K562 (cell line): ENCODE measurements at regions not wholly inside any gene's neighbourhood (a gene's known extent, or its start where the extent isn't known, plus 50 kb on each side); places are given as distances from the start of the nearest gene placed in this dataset.

Experiments used
- ATAC-seq: fragments of 200-7000 bp; cut with Tn5 transposase; 3 replicates; pipeline ENCODE4 v1.9.1; 2020; ENCODE audit warnings: moderate library complexity
- BruUV-seq: library from RNA; stranded (reverse); fragments of 400-500 nt; replicated peaks from 2 replicates; lab custom pipeline; 2021; lab: Mats Ljungman, UMichigan
- CTCF ChIA-PET: fragments of 300-600 bp; formaldehyde crosslinking; extraction: SDS; loops from one replicate; lab custom pipeline; 2021; ENCODE audit warnings: low intra/inter-chr PET ratio; lab: Yijun Ruan, JAX
- POLR2A ChIA-PET: fragments of 300-600, 350-650 bp; sonication (Branson Sonifier 250); formaldehyde crosslinking; extraction: SDS; loops from one replicate; lab custom pipeline; 2021; ENCODE audit warnings: antibody characterized with exemption, inconsistent platforms; lab: Yijun Ruan, JAX
- DNase-seq, 4 experiments: peaks; one replicate each; pipeline versions ENCODE4 v3.0.0 to v3.0.0-alpha.2; 2011 to 2018; ENCODE audit warnings: low spot score in 3 of 4, mixed read lengths in 3 of 4; ENCODE audit errors: extremely low read depth in 1 of 4
- FAIRE-seq: peaks from 2 replicates; lab custom pipeline; 2011; peaks lifted over from hg19 to GRCh38; lab: Jason Lieb, UNC
- H2AFZ ChIP-seq: 2 replicates; pipeline ENCODE4 v1.6.0; 2011; ENCODE audit warnings: low read depth, low read length, control low read depth, inconsistent platforms
- H3K27ac ChIP-seq: fragments of 200-600 bp; 3 replicates; pipeline ENCODE4 v1.8.0; 2011; ENCODE audit warnings: low read depth, mild to moderate bottlenecking, control low read depth, inconsistent platforms, low read length, moderate library complexity, mixed read lengths; ENCODE audit errors: extremely low read depth
- H3K27me3 ChIP-seq, 2 experiments: fragments of 300-600 bp in 1 of 2; 2 replicates in 1 of 2; 3 replicates in 1 of 2; pipeline versions ENCODE4 v1.6.0 to v1.8.0; 2011; ENCODE audit warnings: inconsistent platforms in 2 of 2, low read length in 2 of 2, mild to moderate bottlenecking in 1 of 2, mixed read lengths in 1 of 2, moderate library complexity in 1 of 2; ENCODE audit not compliant: control insufficient read depth in 2 of 2, insufficient read depth in 2 of 2
- H3K36me3 ChIP-seq: fragments of 300-600 bp; 3 replicates; pipeline ENCODE4 v1.8.0; 2011; ENCODE audit warnings: mild to moderate bottlenecking, low read length, inconsistent platforms; ENCODE audit not compliant: control insufficient read depth, insufficient read depth
- H3K4me1 ChIP-seq, 2 experiments: fragments of 200-600 bp in 1 of 2; replicated peaks in 1 of 2; 2 replicates in 1 of 2; 3 replicates in 1 of 2; pipeline versions ENCODE4 v1.5.1 to v1.8.0; 2011; ENCODE audit warnings: inconsistent platforms in 2 of 2, low read length in 2 of 2, mild to moderate bottlenecking in 1 of 2, mixed read lengths in 1 of 2, moderate library complexity in 1 of 2; ENCODE audit not compliant: control insufficient read depth in 2 of 2, insufficient read depth in 2 of 2
- H3K4me2 ChIP-seq: 2 replicates; pipeline ENCODE4 v1.6.1; 2011; ENCODE audit warnings: low read length, control low read depth, inconsistent platforms, mixed read lengths; ENCODE audit not compliant: insufficient read depth
- H3K4me3 ChIP-seq: fragments of 200-600 bp; sonication (generic), shearing (Covaris generic); 2 replicates; pipeline ENCODE4 v1.5.1; 2016; ENCODE audit warnings: control low read depth, inconsistent platforms
- H3K79me2 ChIP-seq: fragments of 200-600 bp; 3 replicates; pipeline ENCODE4 v1.8.0; 2011; ENCODE audit warnings: low read length, inconsistent platforms; ENCODE audit not compliant: control insufficient read depth, insufficient read depth
- H3K9ac ChIP-seq, 2 experiments: 2 replicates each; pipeline versions ENCODE4 v1.6.0 to v1.6.1; 2011; ENCODE audit warnings: low read depth in 2 of 2, low read length in 2 of 2, control low read depth in 1 of 2, inconsistent platforms in 1 of 2, mild to moderate bottlenecking in 1 of 2, mixed read lengths in 1 of 2; ENCODE audit not compliant: insufficient read depth in 1 of 2
- H3K9me1 ChIP-seq: one replicate; pipeline ENCODE4 v1.6.0; 2011; ENCODE audit warnings: inconsistent platforms, mild to moderate bottlenecking, low read length, moderate library complexity; ENCODE audit not compliant: control insufficient read depth, insufficient read depth
- H3K9me3 ChIP-seq: replicated peaks from 2 replicates; pipeline ENCODE4 v1.5.1; 2011; ENCODE audit warnings: low read depth, low read length, inconsistent platforms; ENCODE audit not compliant: control insufficient read depth, insufficient read depth
- H4K20me1 ChIP-seq: replicated peaks from 2 replicates; pipeline ENCODE4 v1.6.1; 2011; ENCODE audit warnings: low read length, inconsistent platforms, mixed read lengths; ENCODE audit not compliant: control insufficient read depth, insufficient read depth
- ELF2 ChIP-seq: fragments of 250-450 bp; sonication (Bioruptor Pico); IDR thresholded peaks from 2 replicates; pipeline ENCODE4 v1.5.0; 2021; ENCODE audit warnings: mild to moderate bottlenecking
- FOSL1 ChIP-seq: fragments of 200-800 bp; sonication (Bioruptor generic); conservative IDR thresholded peaks from 2 replicates; pipeline ENCODE4 v1.6.1; 2016; ENCODE audit warnings: missing genetic modification characterization, missing compliant biosample characterization
- HMG20B ChIP-seq: fragments of 250-450 bp; sonication (Bioruptor Pico); IDR thresholded peaks from 2 replicates; pipeline ENCODE4 v1.5.0; 2021; ENCODE audit warnings: mild to moderate bottlenecking
- POLR2B ChIP-seq: fragments of 450-650 bp; IDR thresholded peaks from 2 replicates; pipeline ENCODE4 v1.6.1; 2018; ENCODE audit warnings: low read depth; ENCODE audit not compliant: partially characterized antibody
- TCF7 ChIP-seq: sonication (generic); IDR thresholded peaks from 2 replicates; pipeline ENCODE4 v1.6.1; 2016; ENCODE audit warnings: antibody characterized with exemption, borderline replicate concordance
- ZKSCAN1 ChIP-seq: fragments of 150-350 bp; IDR thresholded peaks from 2 replicates; pipeline ENCODE4 v1.6.1; 2016; ENCODE audit warnings: low read depth, low read length
- ZNF143 ChIP-seq: sonication (generic); formaldehyde crosslinking; IDR thresholded peaks from 2 replicates; pipeline ENCODE4 v1.9.0; 2022; ENCODE audit warnings: mild to moderate bottlenecking, missing genetic modification reagents
- WGBS: fragments of 100-300 bp; shearing (Covaris generic); methylation state at CpG from one replicate; pipeline ENCODE4 v1.1.6; 2016; ENCODE audit warnings: low coverage, mixed read lengths; ENCODE audit not compliant: insufficient coverage; ENCODE audit errors: missing lambda C conversion rate; 5-methylcytosine and 5-hydroxymethylcytosine counted together
- in situ Hi-C: fragments of 300-500 bp; cut with MboI; formaldehyde crosslinking; loops from 4 replicates; pipeline ENCODE4 v1.15.0; 2018; ENCODE audit warnings: inconsistent platforms, mixed read lengths
- intact Hi-C: fragments of 100-400 bp; cut with micrococcal nuclease; formaldehyde crosslinking; loops from 2 replicates; pipeline ENCODE4 v1.14.2; 2022
- TF ChIP-seq, protein P1 (sequence below): fragments of 250-450 bp; sonication (Bioruptor Pico); IDR thresholded peaks from 2 replicates; pipeline ENCODE4 v1.5.0; 2021; ENCODE audit warnings: mild to moderate bottlenecking, borderline replicate concordance

DNA sequence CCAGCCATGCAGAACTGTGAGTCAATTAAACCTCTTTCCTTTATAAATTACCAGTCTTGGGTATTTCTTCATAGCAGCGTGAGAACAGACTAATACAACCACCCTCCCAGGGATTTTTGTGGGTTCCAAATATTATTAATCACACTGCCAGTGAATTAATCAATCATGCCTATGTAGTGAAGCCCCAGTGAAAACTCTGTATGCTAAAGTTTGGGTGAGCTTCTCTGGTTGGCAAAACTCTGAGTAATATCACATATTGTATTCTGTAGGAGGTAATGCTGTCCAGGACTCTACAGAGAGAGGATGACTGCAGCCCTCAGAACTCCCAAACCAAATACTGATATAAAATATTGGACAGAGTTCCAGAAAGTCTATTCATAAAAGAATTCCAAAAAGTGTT is 216.9 kb downstream of the RPAP3 start:
- in situ Hi-C loops (no loop called here), intact Hi-C loops (no loop called here)
- Histone ChIP-seq H3K4me1 (no peaks in the 10 kb centered on the region), H3K4me3 (no peak overlapping the region), H4K20me1 (no peaks in the 10 kb centered on the region), H3K4me2 (no peak overlapping the region), H3K27ac (no peak overlapping the region), H2AFZ (no peak overlapping the region), H3K9me3 (no peaks in the 10 kb centered on the region), H3K9ac (no peak overlapping the region), H3K9me1 (no peaks in the 10 kb centered on the region), H3K36me3 (no peaks in the 10 kb centered on the region), H3K27me3 (peaks cover 0 to 2% of the 10 kb centered on the region in 2 experiments; a peak in 3 of 5 replicates), H3K79me2 (no peaks in the 10 kb centered on the region)
- TF ChIP-seq ELF2 (CRISPR knock-in tag) (no peak), TCF7 (no peak), HMG20B (CRISPR knock-in tag) (no peak), POLR2B (no peak), ZNF143 (CRISPR knock-in tag) (no peak), FOSL1 (tag) (no peak), ZKSCAN1 (no peak)
- TF ChIP-seq, protein P1, sequence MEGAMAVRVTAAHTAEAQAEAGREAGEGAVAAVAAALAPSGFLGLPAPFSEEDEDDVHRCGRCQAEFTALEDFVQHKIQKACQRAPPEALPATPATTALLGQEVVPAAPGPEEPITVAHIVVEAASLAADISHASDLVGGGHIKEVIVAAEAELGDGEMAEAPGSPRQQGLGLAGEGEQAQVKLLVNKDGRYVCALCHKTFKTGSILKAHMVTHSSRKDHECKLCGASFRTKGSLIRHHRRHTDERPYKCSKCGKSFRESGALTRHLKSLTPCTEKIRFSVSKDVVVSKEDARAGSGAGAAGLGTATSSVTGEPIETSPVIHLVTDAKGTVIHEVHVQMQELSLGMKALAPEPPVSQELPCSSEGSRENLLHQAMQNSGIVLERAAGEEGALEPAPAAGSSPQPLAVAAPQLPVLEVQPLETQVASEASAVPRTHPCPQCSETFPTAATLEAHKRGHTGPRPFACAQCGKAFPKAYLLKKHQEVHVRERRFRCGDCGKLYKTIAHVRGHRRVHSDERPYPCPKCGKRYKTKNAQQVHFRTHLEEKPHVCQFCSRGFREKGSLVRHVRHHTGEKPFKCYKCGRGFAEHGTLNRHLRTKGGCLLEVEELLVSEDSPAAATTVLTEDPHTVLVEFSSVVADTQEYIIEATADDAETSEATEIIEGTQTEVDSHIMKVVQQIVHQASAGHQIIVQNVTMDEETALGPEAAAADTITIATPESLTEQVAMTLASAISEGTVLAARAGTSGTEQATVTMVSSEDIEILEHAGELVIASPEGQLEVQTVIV (CRISPR knock-in tag), result no peak
- ATAC-seq (no peak), DNase-seq (no peak), FAIRE-seq (no peak)
- WGBS, result 0% methylated on average over 1 of the region's 1 CpG
- no TSS peak for BruUV-seq
- ChIA-PET CTCF (no interaction called here), POLR2A (no interaction called here)
